Mesenchymal stem cell (in vitro differentiated cells and primary cell): ENCODE measurements at regions not wholly inside any gene's neighbourhood (a gene's known extent, or its start where the extent isn't known, plus 50 kb on each side); places are given as distances from the start of the nearest gene placed in this dataset. TPM values are rescaled to one million over a fixed set of nuclear protein-coding genes. Genes with fewer than 3 reads are reported as not detected.

Source experiments
- DNase-seq: peaks from one replicate; pipeline ENCODE4 v3.0.0-alpha.2; 2013
- H2AFZ ChIP-seq: one replicate; pipeline ENCODE4 v1.6.1; 2013; ENCODE audit warnings: low read depth, mild to moderate bottlenecking, control low read depth, inconsistent platforms, low read length, moderate library complexity
- H2AK5ac ChIP-seq: 2 replicates; pipeline ENCODE4 v1.6.1; 2013; ENCODE audit warnings: low read length, moderate library complexity, mild to moderate bottlenecking, inconsistent platforms; ENCODE audit not compliant: severe bottlenecking
- H2BK120ac ChIP-seq: one replicate; pipeline ENCODE4 v1.6.1; 2013; ENCODE audit warnings: low read depth, mild to moderate bottlenecking, inconsistent platforms, low read length, moderate library complexity
- H2BK12ac ChIP-seq, 2 experiments: one replicate each; pipeline ENCODE4 v1.6.1; 2013; ENCODE audit warnings: inconsistent platforms in 2 of 2, low read length in 2 of 2, mild to moderate bottlenecking in 2 of 2, moderate library complexity in 2 of 2, control low read depth in 1 of 2
- H2BK15ac ChIP-seq: one replicate; pipeline ENCODE4 v1.6.1; 2013; ENCODE audit warnings: mild to moderate bottlenecking, low read depth, inconsistent platforms; ENCODE audit not compliant: poor library complexity, severe bottlenecking
- H2BK5ac ChIP-seq: 2 replicates; pipeline ENCODE4 v1.6.1; 2013; ENCODE audit warnings: low read depth, mild to moderate bottlenecking, low read length, control low read depth, inconsistent platforms; ENCODE audit not compliant: poor library complexity, severe bottlenecking
- H3K14ac ChIP-seq, 2 experiments: one replicate each; pipeline ENCODE4 v1.6.1; 2013; ENCODE audit warnings: inconsistent platforms in 2 of 2, low read length in 2 of 2, control low read depth in 1 of 2, mild to moderate bottlenecking in 1 of 2, moderate library complexity in 1 of 2
- H3K18ac ChIP-seq, 2 experiments: one replicate each; pipeline ENCODE4 v1.6.1; 2013; ENCODE audit warnings: inconsistent platforms in 2 of 2, low read length in 2 of 2, control low read depth in 1 of 2, low read depth in 1 of 2, mild to moderate bottlenecking in 1 of 2
- H3K23ac ChIP-seq, 2 experiments: one replicate each; pipeline ENCODE4 v1.6.1; 2013; ENCODE audit warnings: inconsistent platforms in 2 of 2, low read length in 2 of 2, mild to moderate bottlenecking in 2 of 2, moderate library complexity in 2 of 2, control low read depth in 1 of 2
- H3K27ac ChIP-seq: 2 replicates; pipeline ENCODE4 v1.5.1; 2013; ENCODE audit warnings: mild to moderate bottlenecking, moderate library complexity, low read length, control low read depth, inconsistent platforms; ENCODE audit not compliant: poor library complexity, severe bottlenecking
- H3K27me3 ChIP-seq, 2 experiments: 2 replicates each; pipeline versions ENCODE4 v1.6.1 to v1.7.0; 2013; ENCODE audit warnings: low read length in 2 of 2, mild to moderate bottlenecking in 2 of 2, moderate library complexity in 2 of 2, control low read depth in 1 of 2, inconsistent platforms in 1 of 2; ENCODE audit not compliant: control insufficient read depth in 1 of 2, insufficient read depth in 1 of 2
- H3K36me3 ChIP-seq, 2 experiments: 2 replicates each; pipeline versions ENCODE4 v1.6.1 to v1.7.0; 2013; ENCODE audit warnings: low read length in 2 of 2, control low read depth in 1 of 2, inconsistent platforms in 1 of 2, low read depth in 1 of 2, mild to moderate bottlenecking in 1 of 2; ENCODE audit not compliant: insufficient read depth in 2 of 2, control insufficient read depth in 1 of 2
- H3K4ac ChIP-seq, 2 experiments: one replicate each; pipeline ENCODE4 v1.6.1; 2013; ENCODE audit warnings: inconsistent platforms in 2 of 2, low read length in 2 of 2, mild to moderate bottlenecking in 2 of 2, moderate library complexity in 2 of 2, control low read depth in 1 of 2, low read depth in 1 of 2
- H3K4me1 ChIP-seq: 2 replicates; pipeline ENCODE4 v1.6.1; 2013; ENCODE audit warnings: low read depth, low read length, control low read depth; ENCODE audit not compliant: control insufficient read depth, insufficient read depth
- H3K4me2 ChIP-seq: 2 replicates; pipeline ENCODE4 v1.6.1; 2013; ENCODE audit warnings: low read length, mild to moderate bottlenecking, inconsistent platforms; ENCODE audit not compliant: poor library complexity, severe bottlenecking
- H3K4me3 ChIP-seq, 2 experiments: 2 replicates each; pipeline versions ENCODE4 v1.5.1 to v1.7.0; 2013; ENCODE audit warnings: low read length in 2 of 2, mild to moderate bottlenecking in 2 of 2, control low read depth in 1 of 2, low read depth in 1 of 2; ENCODE audit not compliant: insufficient read depth in 1 of 2
- H3K79me1 ChIP-seq: replicated peaks from 2 replicates; pipeline ENCODE4 v1.6.1; 2013; ENCODE audit warnings: mild to moderate bottlenecking, control low read depth, low read length, inconsistent platforms; ENCODE audit not compliant: poor library complexity, severe bottlenecking
- H3K9ac ChIP-seq: 2 replicates; pipeline ENCODE4 v1.7.0; 2013; ENCODE audit warnings: mild to moderate bottlenecking, low read length, moderate library complexity
- H3K9me3 ChIP-seq: 2 replicates; pipeline ENCODE4 v1.7.0; 2013; ENCODE audit warnings: mild to moderate bottlenecking, low read length; ENCODE audit not compliant: control insufficient read depth
- H4K8ac ChIP-seq: one replicate; pipeline ENCODE4 v1.6.1; 2013; ENCODE audit warnings: inconsistent platforms, mild to moderate bottlenecking, low read length, moderate library complexity
- H4K91ac ChIP-seq: one replicate; pipeline ENCODE4 v1.6.1; 2013; ENCODE audit warnings: mild to moderate bottlenecking, low read length, inconsistent platforms
- WGBS: methylation state at CpG from one replicate; pipeline ENCODE4 v1.1.7; 2013; ENCODE audit warnings: mixed read lengths; 5-methylcytosine and 5-hydroxymethylcytosine counted together
- small RNA-seq: library from polyadenylated mRNA; stranded (forward); fragments of <200 nt; extraction: miRNeasy Mini kit (QIAGEN cat#:217004); gene quantifications from one replicate; pipeline ENCODE3, GENCODE V24; 2013; ENCODE audit warnings: low read depth

- Histone ChIP-seq H2BK5ac (no peak overlapping the region), H3K9me3 (peaks cover 28% of the 10 kb centered on the region), H3K23ac (no peak overlapping the region), H3K36me3 (no peaks in the 10 kb centered on the region), H4K8ac (no peak overlapping the region), H3K27me3 (peaks cover 17 to 20% of the 10 kb centered on the region in 2 experiments), H3K4me1 (no peaks in the 10 kb centered on the region), H2BK120ac (no peak overlapping the region), H3K4me3 (no peak overlapping the region), H3K9ac (no peak overlapping the region), H2AK5ac (no peak overlapping the region), H2AFZ (no peak overlapping the region), H4K91ac (no peak overlapping the region), H3K4ac (no peak overlapping the region), H2BK15ac (no peak overlapping the region), H3K79me1 (no peaks in the 10 kb centered on the region), H3K14ac (no peak overlapping the region), H3K27ac (no peak overlapping the region), H3K18ac (no peak overlapping the region), H3K4me2 (no peak overlapping the region), H2BK12ac (no peak overlapping the region)
- WGBS: 86% methylated on average over 17 of the region's 21 CpGs
- DNase-seq: no peak
These were observed 148.2 kb downstream of the BMP7 start for GRCh38 chr20:57118107-57118769.

Small RNAs in the stretch of these regions (small RNA-seq; reads per million reads assigned to genes)
- not detected for gene RNU6-929P
